Skin epidermis (tissue), 12 donors: ENCODE measurements at regions not wholly inside any gene's neighbourhood (a gene's known extent, or its start where the extent isn't known, plus 50 kb on each side); places are given as distances from the start of the nearest gene placed in this dataset.
"Not testable (repeated sequence)": the region's sequence is repeated elsewhere in the genome, so short reads cannot be mapped to it uniquely, and the experiment has no call there.

Experiments used
- H3K27ac ChIP-seq, 21 experiments: fragments of 200-600 bp; sonication (generic) in 11 of 21; one replicate each; pipeline ENCODE4 v1.5.0; 2020; ENCODE audit warnings: mild to moderate bottlenecking in 3 of 21, inconsistent platforms in 2 of 21, moderate library complexity in 2 of 21
- H3K4me3 ChIP-seq, 7 experiments: fragments of 200-600 bp; sonication (generic) in 2 of 7; one replicate each; pipeline ENCODE4 v1.5.0; 2020; ENCODE audit warnings: inconsistent platforms in 2 of 7, mild to moderate bottlenecking in 2 of 7, moderate library complexity in 1 of 7

DNA sequence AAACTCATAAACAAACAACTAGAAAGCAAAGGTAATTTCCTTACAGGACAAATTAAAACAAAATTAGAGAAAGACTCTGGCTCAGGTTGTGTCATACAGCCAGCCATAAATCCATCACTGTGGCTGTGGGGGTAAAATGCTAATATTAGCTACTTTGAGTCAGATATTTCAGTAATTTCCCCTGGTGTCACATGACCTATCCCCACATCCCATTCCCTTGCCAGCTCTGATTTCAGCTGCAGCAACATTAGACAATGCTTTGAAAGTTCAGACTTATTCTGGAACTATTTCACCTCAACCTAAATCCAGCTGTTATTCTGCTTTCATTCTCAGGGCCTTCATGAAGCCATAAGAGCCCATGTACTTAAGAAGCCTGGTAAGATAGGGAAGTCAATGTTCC lies 55.3 kb downstream of the RPL10L start:
- Histone ChIP-seq H3K27ac (no peak overlapping the region), H3K4me3 (no peak overlapping the region)

DNA sequence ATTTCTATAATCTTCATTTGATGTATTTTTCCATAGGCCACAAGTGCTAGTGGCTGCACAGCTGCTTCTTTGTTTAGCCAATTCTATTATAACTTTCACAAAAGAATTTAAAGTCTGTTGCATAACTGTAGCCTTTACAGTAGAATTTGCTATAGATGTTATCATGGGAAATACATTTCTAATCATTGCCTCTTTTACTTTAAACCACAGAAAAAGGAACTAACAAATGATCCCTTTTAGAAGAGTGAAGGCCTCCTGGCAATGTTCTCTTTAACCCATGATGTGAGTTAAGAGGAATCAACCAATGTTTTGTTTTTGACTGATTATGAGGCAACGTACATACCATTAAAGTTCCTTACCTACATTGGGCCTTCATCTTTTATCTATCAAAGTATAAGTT lies 68.8 kb downstream of the RPL10L start:
- H3K4me3 ChIP-seq = no peak overlapping the region
- no peak overlapping the region for H3K27ac ChIP-seq

- H3K27ac ChIP-seq = no peak overlapping the region
- H3K4me3 ChIP-seq = no peak overlapping the region
These were observed 70.4 kb downstream of the RPL10L start for GRCh38 chr14:46581036-46581671.

- H3K4me3 ChIP-seq = no peak overlapping the region
- no peak overlapping the region for H3K27ac ChIP-seq
These were observed 76.6 kb downstream of the RPL10L start for GRCh38 chr14:46574978-46575375.

GRCh38 chr14:46574221-46574977 lies 77.2 kb downstream of the RPL10L start:
- H3K27ac ChIP-seq = no peak overlapping the region
- H3K4me3 ChIP-seq = no peak overlapping the region

DNA sequence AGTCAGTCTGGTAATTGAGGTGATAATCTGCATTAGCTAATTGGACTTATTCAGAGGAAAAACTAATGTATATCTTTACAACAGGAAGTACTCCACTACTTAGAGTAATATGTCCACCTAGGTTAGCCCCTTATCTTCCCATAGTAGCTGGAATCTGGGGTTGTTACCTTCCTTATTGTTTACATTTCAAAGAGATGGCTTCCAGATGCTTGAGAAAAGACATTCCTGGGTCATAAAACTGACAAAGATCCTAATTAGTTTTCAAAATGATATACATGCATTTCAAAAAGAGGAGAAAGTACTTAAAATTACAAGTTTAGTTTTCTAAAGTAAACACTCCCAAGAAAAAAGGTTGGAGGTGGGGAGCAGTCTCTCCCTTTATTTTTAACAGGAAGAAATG lies 78.1 kb downstream of the RPL10L start:
- Histone ChIP-seq H3K4me3 (no peak overlapping the region), H3K27ac (no peak overlapping the region)

DNA sequence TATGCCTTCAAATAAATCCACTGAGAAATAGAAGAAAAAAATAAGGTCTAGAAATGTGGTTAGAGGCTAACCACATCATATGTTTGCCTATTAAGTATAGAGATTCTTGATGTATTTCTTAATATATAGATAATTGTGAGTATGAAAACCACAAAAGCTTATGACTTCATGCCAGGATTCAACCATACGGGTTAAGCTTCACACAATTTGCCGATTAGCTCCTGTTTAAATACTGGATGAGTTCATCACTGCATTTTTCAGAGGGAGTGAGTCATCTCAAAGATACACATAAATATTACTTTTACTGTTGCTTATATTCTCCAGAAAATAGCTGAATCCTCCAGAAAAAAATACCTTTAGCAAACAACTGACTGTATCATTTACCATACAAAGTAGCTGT lies 79.6 kb downstream of the RPL10L start:
- Histone ChIP-seq H3K4me3 (no peak overlapping the region), H3K27ac (no peak overlapping the region)

- not testable (repeated sequence) for H3K27ac ChIP-seq, H3K4me3 ChIP-seq
These were observed 83.4 kb downstream of the RPL10L start for GRCh38 chr14:46568161-46568560.

- Histone ChIP-seq H3K4me3 (no peak overlapping the region), H3K27ac (no peak overlapping the region)
These were observed 100.7 kb downstream of the RPL10L start for GRCh38 chr14:46550836-46551235.

- no peak overlapping the region for H3K4me3 ChIP-seq
- no peak overlapping the region for H3K27ac ChIP-seq
These were observed 110.6 kb downstream of the RPL10L start for GRCh38 chr14:46540986-46541385.

DNA sequence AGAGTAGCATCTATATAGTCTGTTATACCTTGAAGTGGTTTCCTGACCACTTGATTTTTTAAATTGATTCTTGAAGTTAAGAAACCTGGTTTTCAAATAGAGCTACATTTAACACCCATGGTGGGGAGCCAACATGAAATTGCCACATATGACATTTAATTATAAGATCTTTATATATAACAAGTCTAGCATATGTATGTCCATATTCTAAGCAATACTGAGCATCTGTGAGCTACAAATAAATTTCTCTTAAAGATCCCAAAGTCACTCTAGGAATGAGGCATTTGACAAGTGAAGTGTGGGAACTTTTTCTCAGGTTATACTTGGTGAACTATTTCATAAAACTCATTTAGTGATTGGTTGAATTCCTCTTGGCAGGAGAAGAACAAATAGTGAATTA lies 132.5 kb downstream of the RPL10L start:
- Histone ChIP-seq H3K4me3 (no peak overlapping the region), H3K27ac (no peak overlapping the region)

DNA sequence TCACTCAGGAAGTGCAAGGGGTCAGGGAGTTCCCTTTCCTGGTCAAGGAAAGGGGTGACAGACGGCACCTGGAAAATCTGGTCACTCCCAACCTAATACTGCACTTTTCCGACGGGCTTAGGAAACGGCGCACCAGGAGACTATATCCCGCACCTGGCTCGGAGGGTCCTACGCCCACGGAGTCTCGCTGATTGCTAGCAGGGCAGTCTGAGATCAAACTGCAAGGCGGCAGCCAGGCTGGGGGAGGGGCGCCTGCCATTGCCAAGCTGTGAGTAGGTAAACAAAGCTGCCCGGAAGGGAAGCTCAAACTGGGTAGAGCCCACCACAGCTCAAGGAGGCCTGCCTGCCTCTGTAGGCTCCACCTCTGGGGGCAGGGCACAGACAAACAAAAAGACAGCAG lies 142.8 kb downstream of the RPL10L start:
- H3K4me3 ChIP-seq, H3K27ac ChIP-seq: not testable (repeated sequence)

GRCh38 chr14:46499521-46499920 lies 152.1 kb downstream of the RPL10L start:
- no peak overlapping the region for H3K4me3 ChIP-seq
- no peak overlapping the region for H3K27ac ChIP-seq

GRCh38 chr14:46496409-46496808 lies 155.2 kb downstream of the RPL10L start:
- Histone ChIP-seq H3K4me3 (no peak overlapping the region), H3K27ac (no peak overlapping the region)

DNA sequence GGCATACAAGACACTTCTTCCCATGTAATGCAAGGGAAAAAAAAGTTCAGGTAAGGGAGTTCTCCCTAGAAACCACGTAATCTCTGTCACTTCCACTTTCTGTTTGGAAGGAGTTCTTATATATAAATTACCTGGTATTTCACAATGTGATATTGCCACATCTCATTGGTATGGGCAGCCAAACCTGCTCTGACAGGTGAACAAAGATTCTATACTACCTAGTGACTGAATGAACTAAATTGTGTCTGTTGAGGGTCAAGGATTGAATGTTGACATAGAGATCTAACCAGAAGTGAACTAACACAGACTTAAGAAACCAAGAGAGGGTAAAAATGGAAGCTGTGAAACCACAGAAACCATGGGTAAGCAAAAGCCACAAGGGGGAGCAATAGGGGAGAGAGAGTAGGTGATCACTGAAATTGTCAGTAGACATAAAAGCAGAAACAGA lies 161.3 kb downstream of the RPL10L start:
- H3K4me3 ChIP-seq = no peak overlapping the region
- H3K27ac ChIP-seq = no peak overlapping the region

DNA sequence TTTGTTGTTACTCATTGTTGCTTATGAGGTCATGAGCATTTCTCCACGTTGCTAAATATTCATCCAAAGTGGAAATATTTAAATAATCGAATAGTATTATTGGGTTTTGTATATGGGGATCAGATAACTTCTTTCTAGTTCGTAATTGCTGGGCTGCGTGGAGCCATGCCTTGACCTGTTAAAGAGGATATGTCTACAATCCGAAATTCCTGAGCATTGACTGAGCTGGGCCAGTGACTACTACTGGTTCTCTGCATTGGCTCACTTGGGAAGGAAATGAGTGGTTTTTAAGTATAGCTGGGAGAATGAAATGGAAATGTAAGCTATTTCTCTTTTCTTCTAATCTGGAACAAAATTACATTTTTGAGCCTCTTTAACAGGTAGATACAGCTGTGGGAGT lies 163.2 kb downstream of the RPL10L start:
- Histone ChIP-seq H3K27ac (no peak overlapping the region), H3K4me3 (no peak overlapping the region)

GRCh38 chr14:46487582-46488350 lies 163.8 kb downstream of the RPL10L start:
- H3K27ac ChIP-seq = no peak overlapping the region
- H3K4me3 ChIP-seq = no peak overlapping the region

GRCh38 chr14:46482200-46482599 lies 169.4 kb downstream of the RPL10L start:
- Histone ChIP-seq H3K27ac (no peak overlapping the region), H3K4me3 (no peak overlapping the region)

- no peak overlapping the region for H3K27ac ChIP-seq
- no peak overlapping the region for H3K4me3 ChIP-seq
These were observed 170.8 kb downstream of the RPL10L start for GRCh38 chr14:46480817-46481216.

DNA sequence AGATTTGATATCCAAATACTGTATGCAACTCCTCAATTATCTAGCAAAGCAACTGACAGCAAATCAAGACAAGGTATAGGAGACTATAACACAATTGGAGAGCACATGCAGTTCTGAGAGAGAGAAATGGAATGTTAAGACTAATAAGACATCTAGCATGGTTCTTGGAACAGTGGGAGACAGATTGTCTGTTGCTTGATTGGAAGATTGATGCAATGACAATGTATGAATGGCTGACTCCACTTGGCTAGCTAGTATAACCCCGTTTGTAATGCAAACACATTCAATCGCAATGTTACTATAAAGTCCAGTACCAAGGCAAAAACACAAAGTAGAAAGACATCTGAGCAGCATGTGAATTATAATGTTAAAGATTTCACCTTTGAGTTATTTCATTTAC lies 179.3 kb downstream of the RPL10L start:
- H3K4me3 ChIP-seq = no peak overlapping the region
- H3K27ac ChIP-seq = no peak overlapping the region

DNA sequence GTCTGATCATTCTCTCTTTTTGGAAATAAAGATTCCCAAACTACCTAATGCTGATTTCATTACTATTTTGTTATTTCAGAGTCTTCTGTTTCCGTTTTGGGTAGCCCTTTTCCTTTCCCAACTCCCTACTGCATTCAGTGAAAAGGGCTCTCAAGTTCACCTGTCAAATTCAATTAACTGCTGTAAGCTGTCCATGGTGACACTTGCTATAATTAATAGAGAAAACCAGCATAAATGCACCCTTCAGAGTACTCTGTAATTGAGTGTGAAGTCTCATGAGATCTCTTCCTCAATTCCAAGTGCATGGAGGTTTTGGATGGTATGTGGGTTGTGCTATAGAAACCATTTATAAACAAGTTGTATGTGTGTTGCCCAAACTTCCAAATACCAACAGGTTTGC lies 187.2 kb downstream of the RPL10L start:
- Histone ChIP-seq H3K27ac (no peak overlapping the region), H3K4me3 (no peak overlapping the region)
